ENCODE measurements at regions not wholly inside any gene's neighbourhood (a gene's known extent, or its start where the extent isn't known, plus 50 kb on each side); places are given as distances from the start of the nearest gene placed in this dataset.

- TF ChIP-seq CTCF (IDR thresholded peaks at IDR 0.05; ENCODE audit: insufficient read depth, low read depth, low read length, missing control alignments) = no peak
- no peak for DNase-seq (ENCODE audit: low read depth)
- H3K4me3 ChIP-seq (ENCODE audit: low read depth, low read length) = no peak overlapping the region
Observed at GRCh38 chr2:2668681-2669265, 337.7 kb upstream of the MYT1L start.

- no peak overlapping the region for H3K4me3 ChIP-seq (ENCODE audit: low read depth, low read length)
- DNase-seq (ENCODE audit: low read depth) = no peak
- TF ChIP-seq CTCF (IDR thresholded peaks at IDR 0.05; ENCODE audit: insufficient read depth, low read depth, low read length, missing control alignments) = no peak
Observed at GRCh38 chr2:2667690-2668089, 336.6 kb upstream of the MYT1L start.

- no peak overlapping the region for H3K4me3 ChIP-seq (ENCODE audit: low read depth, low read length)
- TF ChIP-seq CTCF (IDR thresholded peaks at IDR 0.05; ENCODE audit: insufficient read depth, low read depth, low read length, missing control alignments) = no peak
- DNase-seq (ENCODE audit: low read depth) = no peak
Observed at GRCh38 chr2:2665834-2666133, 334.7 kb upstream of the MYT1L start.

GRCh38 chr2:2664989-2665833, 334.1 kb upstream of the MYT1L start:
- no peak overlapping the region for H3K4me3 ChIP-seq (ENCODE audit: low read depth, low read length)
- TF ChIP-seq CTCF (IDR thresholded peaks at IDR 0.05; ENCODE audit: insufficient read depth, low read depth, low read length, missing control alignments) = no peak
- DNase-seq (ENCODE audit: low read depth) = no peak

GRCh38 chr2:2663401-2664036, 332.4 kb upstream of the MYT1L start:
- TF ChIP-seq CTCF (IDR thresholded peaks at IDR 0.05; ENCODE audit: insufficient read depth, low read depth, low read length, missing control alignments) = no peak

GRCh38 chr2:2662847-2663356, 331.8 kb upstream of the MYT1L start:
- no peak for TF ChIP-seq CTCF (IDR thresholded peaks at IDR 0.05; ENCODE audit: insufficient read depth, low read depth, low read length, missing control alignments)
- no peak overlapping the region for H3K4me3 ChIP-seq (ENCODE audit: low read depth, low read length)

More at GRCh38 chr2:2663401-2664036, 332.4 kb upstream of the MYT1L start:
- H3K4me3 ChIP-seq (ENCODE audit: low read depth, low read length) = no peak overlapping the region
- DNase-seq (ENCODE audit: low read depth) = no peak

More at GRCh38 chr2:2662847-2663356, 331.8 kb upstream of the MYT1L start:
- DNase-seq (ENCODE audit: low read depth) = no peak
